Sciatic nerve (tissue), 2 donors: ENCODE measurements at regions not wholly inside any gene's neighbourhood (a gene's known extent, or its start where the extent isn't known, plus 50 kb on each side); places are given as distances from the start of the nearest gene placed in this dataset.
A peak's percentile ranks its signal among the peaks of the same experiment; 100 is the strongest.

ENCODE experiments used
- ATAC-seq: fragments of 200-7000 bp; cut with Tn5 transposase; one replicate; pipeline ENCODE4 v1.9.1; 2020; ENCODE audit warnings: mild to moderate bottlenecking, moderate library complexity
- DNase-seq: peaks from one replicate; pipeline ENCODE4 v3.0.0-alpha.2; 2020; ENCODE audit warnings: low spot score
- intact Hi-C: fragments of 100-400 bp; cut with DNase I; formaldehyde crosslinking; loops from one replicate; pipeline ENCODE4 v1.14.2; 2022
- donor health status: DM: no; HTN: no; CAD: no.
- donor health status: DM: no; HTN: no; CAD: no.

- no peak for ATAC-seq
Observed at GRCh38 chr6:159101656-159102055, 56.9 kb upstream of the TAGAP start.

GRCh38 chr6:159100395-159101182 lies 55.8 kb upstream of the TAGAP start:
- DNase-seq (no peak), ATAC-seq (no peak)
- intact Hi-C loops: no loop called here

More at GRCh38 chr6:159101656-159102055, 56.9 kb upstream of the TAGAP start:
- DNase-seq: no peak
- intact Hi-C loops: no loop called here

- no peak for ATAC-seq
- no peak for DNase-seq
- intact Hi-C loops: no loop called here
Observed at GRCh38 chr6:159099961-159100360, 55.2 kb upstream of the TAGAP start.

- no peak for DNase-seq
- intact Hi-C loops: no loop called here
- no peak for ATAC-seq
Observed at GRCh38 chr6:159099276-159099675, 54.5 kb upstream of the TAGAP start.

GRCh38 chr6:159098636-159099106 lies 53.9 kb upstream of the TAGAP start:
- intact Hi-C loops: no loop called here
- no peak for DNase-seq
- peak; percentile 41 for ATAC-seq

- ATAC-seq: no peak
- no peak for DNase-seq
- intact Hi-C loops: no loop called here
Observed at GRCh38 chr6:159097256-159097655, 52.5 kb upstream of the TAGAP start.

GRCh38 chr6:159095616-159096015 lies 50.8 kb upstream of the TAGAP start:
- intact Hi-C loops: no loop called here
- DNase-seq: no peak
- ATAC-seq: no peak

GRCh38 chr6:159094444-159095252 lies 49.9 kb upstream of the TAGAP start:
- intact Hi-C loops: no loop called here
- DNase-seq (no peak), ATAC-seq (no peak)
